ENCODE measurements at regions not wholly inside any gene's neighbourhood (a gene's known extent, or its start where the extent isn't known, plus 50 kb on each side); places are given as distances from the start of the nearest gene placed in this dataset.
"Not testable (repeated sequence)": the region's sequence is repeated elsewhere in the genome, so short reads cannot be mapped to it uniquely, and the experiment has no call there.

DNA sequence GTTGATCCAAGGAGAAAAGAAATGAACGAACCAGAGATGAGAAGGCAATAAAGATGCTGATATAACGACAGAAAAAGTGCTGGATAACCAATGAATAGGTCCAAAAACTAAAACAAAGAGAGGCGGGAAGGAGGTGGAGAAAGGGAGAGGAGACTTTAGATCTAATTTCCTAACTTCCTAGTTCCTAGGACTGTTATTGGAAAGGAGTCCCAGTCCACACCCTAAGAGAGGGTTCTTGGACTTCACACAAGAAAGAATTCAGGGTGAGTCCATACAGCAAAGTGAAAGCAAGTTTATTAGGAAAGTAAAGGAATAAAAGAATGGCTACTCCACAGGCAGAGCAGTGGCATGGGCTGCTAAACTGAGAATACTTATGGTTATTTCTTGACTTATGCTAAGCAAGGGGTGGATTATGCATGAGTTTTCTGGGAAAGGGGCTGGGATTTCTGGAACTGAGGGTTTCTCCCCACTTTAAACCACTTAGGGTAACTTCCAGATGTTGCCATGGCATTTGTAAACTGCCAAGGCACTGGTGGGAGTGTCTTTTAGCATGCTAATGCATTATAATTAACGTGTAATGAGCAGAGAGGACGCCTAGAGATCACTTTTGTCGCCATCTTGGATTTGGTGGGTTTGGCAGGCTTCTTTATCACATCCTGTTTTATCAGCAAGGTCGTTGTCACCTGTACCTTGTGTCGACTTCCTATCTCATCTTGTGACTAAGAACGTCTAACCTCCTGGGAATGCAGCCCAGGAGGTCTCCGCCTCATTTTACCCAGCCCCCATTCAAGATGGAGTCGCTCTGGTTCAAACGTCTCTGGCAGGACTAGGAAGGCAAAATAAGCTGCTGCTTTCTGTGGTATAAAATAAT, 60.9 kb upstream of the RBM24 start:
- no peak overlapping the region for H3K4me3 ChIP-seq
- no peak for DNase-seq
- H3K36me3 ChIP-seq (ENCODE audit: low read depth), result no peaks in the 10 kb centered on the region
- TF ChIP-seq, protein P1, sequence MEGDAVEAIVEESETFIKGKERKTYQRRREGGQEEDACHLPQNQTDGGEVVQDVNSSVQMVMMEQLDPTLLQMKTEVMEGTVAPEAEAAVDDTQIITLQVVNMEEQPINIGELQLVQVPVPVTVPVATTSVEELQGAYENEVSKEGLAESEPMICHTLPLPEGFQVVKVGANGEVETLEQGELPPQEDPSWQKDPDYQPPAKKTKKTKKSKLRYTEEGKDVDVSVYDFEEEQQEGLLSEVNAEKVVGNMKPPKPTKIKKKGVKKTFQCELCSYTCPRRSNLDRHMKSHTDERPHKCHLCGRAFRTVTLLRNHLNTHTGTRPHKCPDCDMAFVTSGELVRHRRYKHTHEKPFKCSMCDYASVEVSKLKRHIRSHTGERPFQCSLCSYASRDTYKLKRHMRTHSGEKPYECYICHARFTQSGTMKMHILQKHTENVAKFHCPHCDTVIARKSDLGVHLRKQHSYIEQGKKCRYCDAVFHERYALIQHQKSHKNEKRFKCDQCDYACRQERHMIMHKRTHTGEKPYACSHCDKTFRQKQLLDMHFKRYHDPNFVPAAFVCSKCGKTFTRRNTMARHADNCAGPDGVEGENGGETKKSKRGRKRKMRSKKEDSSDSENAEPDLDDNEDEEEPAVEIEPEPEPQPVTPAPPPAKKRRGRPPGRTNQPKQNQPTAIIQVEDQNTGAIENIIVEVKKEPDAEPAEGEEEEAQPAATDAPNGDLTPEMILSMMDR (IDR thresholded peaks at IDR 0.05), result no peak
- peak; percentile 72 for ATAC-seq
- no peaks in the 10 kb centered on the region for H3K9me3 ChIP-seq
- H3K4me1 ChIP-seq (ENCODE audit: low read depth), result peaks cover 8% of the 10 kb centered on the region
- intact Hi-C loops (cut with DNase I, micrococcal nuclease), result no loop called here

DNA sequence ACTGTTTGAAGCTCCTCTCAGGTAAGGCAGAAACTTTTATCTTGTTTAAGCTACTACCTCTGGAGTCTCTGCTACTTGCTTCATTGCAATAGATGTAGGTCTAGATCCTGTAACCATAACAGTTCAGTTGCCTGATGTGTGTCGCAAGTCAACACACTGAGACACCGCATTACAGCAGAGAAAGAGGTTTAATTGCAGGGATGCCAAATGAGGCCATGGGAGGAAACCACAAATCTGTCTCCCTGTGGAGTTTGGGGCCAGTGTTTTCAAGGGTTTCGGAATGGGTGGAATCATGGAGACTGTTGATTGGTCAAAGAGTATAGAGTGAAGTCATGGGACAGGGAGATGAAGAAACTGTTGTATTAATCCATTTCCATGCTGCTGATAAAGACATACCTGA, 57.1 kb upstream of the RBM24 start:
- intact Hi-C loops (cut with DNase I, micrococcal nuclease), result no loop called here
- Histone ChIP-seq H3K36me3 (ENCODE audit: low read depth) (no peaks in the 10 kb centered on the region), H3K4me3 (no peak overlapping the region), H3K4me1 (ENCODE audit: low read depth) (peaks cover 4% of the 10 kb centered on the region), H3K9me3 (no peaks in the 10 kb centered on the region)
- no peak for ATAC-seq
- DNase-seq, result no peak
- TF ChIP-seq, protein P1 (IDR thresholded peaks at IDR 0.05), result no peak

- intact Hi-C loops (cut with DNase I, micrococcal nuclease); ATAC-seq: not testable (repeated sequence)
Observed at GRCh38 chr6:17224501-17224900, 56.7 kb upstream of the RBM24 start.

DNA sequence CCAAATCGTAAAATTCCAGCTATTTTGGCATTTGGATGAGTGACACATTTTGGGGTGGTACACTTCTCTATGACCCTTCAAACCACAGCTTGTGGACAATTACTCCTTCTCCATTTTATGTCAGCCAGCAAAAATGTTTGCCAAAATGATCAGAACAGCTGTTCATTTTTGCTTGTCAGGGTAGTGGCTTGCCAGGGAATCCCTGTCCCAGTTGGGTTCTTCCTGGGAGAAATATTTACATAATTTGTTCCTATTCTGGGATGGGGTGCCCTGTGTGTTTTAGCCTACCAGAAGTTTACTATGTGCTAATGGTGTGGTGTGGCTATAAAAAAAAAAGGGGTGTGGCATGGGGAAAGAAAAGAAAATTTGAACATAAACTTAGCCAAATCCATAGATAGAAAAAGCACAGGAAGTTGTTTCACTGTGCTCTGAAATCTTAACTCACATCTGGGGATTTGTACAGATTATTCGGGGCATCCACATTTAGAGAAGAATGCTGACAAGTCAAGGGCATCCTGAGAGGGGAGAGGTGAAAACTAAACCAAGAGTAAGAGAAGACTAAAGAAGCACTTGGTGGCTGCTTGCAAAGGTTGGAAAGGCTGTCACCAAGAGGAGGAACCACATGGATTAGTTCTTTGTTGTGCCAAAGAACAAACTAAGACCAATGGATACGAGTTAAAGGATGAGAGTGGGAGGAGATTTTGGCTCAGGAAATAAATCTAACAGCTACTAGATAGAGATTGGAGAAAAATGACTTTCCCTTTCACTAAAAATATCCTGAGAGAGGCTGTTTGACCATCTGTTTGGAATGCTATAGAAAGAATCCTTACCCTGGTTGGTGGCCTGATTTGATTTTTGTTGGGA, 55.2 kb upstream of the RBM24 start:
- intact Hi-C loops (cut with DNase I, micrococcal nuclease), result no loop called here
- no peaks in the 10 kb centered on the region for H3K4me1 ChIP-seq (ENCODE audit: low read depth)
- H3K36me3 ChIP-seq (ENCODE audit: low read depth), result no peaks in the 10 kb centered on the region
- H3K9me3 ChIP-seq, result no peaks in the 10 kb centered on the region
- TF ChIP-seq, protein P1 (IDR thresholded peaks at IDR 0.05), result no peak
- ATAC-seq (peak; percentile 81), DNase-seq (no peak)
- H3K4me3 ChIP-seq, result no peak overlapping the region

More at GRCh38 chr6:17224501-17224900, 56.7 kb upstream of the RBM24 start:
- H3K4me3 ChIP-seq; H3K4me1 ChIP-seq (ENCODE audit: low read depth); H3K9me3 ChIP-seq; H3K36me3 ChIP-seq (ENCODE audit: low read depth); DNase-seq: not testable (repeated sequence)

- Histone ChIP-seq H3K9me3 (no peaks in the 10 kb centered on the region), H3K4me3 (no peak overlapping the region), H3K4me1 (ENCODE audit: low read depth) (no peaks in the 10 kb centered on the region), H3K36me3 (ENCODE audit: low read depth) (no peaks in the 10 kb centered on the region)
- TF ChIP-seq, protein P1 (IDR thresholded peaks at IDR 0.05), result no peak
- DNase-seq (no peak), ATAC-seq (no peak)
- intact Hi-C loops (cut with DNase I, micrococcal nuclease), result no loop called here
Observed at GRCh38 chr6:17226786-17227233, 54.4 kb upstream of the RBM24 start.

GRCh38 chr6:17227403-17227802, 53.8 kb upstream of the RBM24 start:
- Histone ChIP-seq H3K36me3 (ENCODE audit: low read depth) (no peaks in the 10 kb centered on the region), H3K4me1 (ENCODE audit: low read depth) (no peaks in the 10 kb centered on the region), H3K4me3 (no peak overlapping the region), H3K9me3 (no peaks in the 10 kb centered on the region)
- DNase-seq (no peak), ATAC-seq (no peak)
- intact Hi-C loops (cut with DNase I, micrococcal nuclease), result no loop called here
- TF ChIP-seq, protein P1 (IDR thresholded peaks at IDR 0.05), result no peak
